ENCODE measurements at regions not wholly inside any gene's neighbourhood (a gene's known extent, or its start where the extent isn't known, plus 50 kb on each side); places are given as distances from the start of the nearest gene placed in this dataset.

- no peak for TF ChIP-seq POLR2A (IDR thresholded peaks at IDR 0.05; ENCODE audit: low read depth, low read length)
- no peak for TF ChIP-seq CTCF (IDR thresholded peaks at IDR 0.05; ENCODE audit: extremely low read depth in 1 of 2, insufficient read depth in 1 of 2, low read depth in 1 of 2, low read length in 2 of 2)
- no peak for TF ChIP-seq EZH2 (IDR thresholded peaks at IDR 0.05; ENCODE audit: borderline replicate concordance, low read depth, low read length, severe bottlenecking)
- no peak for TF ChIP-seq MAX (IDR thresholded peaks at IDR 0.05; ENCODE audit: insufficient read depth, insufficient read length)
- TF ChIP-seq MYC (IDR thresholded peaks at IDR 0.05; ENCODE audit: low read depth, low read length): no peak
Measured at GRCh38 chr2:224252631-224253030, 149.3 kb downstream of the FAM124B start.

All from endothelial cell of umbilical vein (primary cell).